Inferior parietal cortex (tissue), 1 donor: ENCODE measurements at regions not wholly inside any gene's neighbourhood (a gene's known extent, or its start where the extent isn't known, plus 50 kb on each side); places are given as distances from the start of the nearest gene placed in this dataset.
"Not testable (repeated sequence)": the region's sequence is repeated elsewhere in the genome, so short reads cannot be mapped to it uniquely, and the experiment has no call there.

ENCODE experiments used
- DNase-seq: peaks from one replicate; pipeline ENCODE4 v3.0.0-alpha.2; 2016; ENCODE audit errors: extremely low spot score

DNA sequence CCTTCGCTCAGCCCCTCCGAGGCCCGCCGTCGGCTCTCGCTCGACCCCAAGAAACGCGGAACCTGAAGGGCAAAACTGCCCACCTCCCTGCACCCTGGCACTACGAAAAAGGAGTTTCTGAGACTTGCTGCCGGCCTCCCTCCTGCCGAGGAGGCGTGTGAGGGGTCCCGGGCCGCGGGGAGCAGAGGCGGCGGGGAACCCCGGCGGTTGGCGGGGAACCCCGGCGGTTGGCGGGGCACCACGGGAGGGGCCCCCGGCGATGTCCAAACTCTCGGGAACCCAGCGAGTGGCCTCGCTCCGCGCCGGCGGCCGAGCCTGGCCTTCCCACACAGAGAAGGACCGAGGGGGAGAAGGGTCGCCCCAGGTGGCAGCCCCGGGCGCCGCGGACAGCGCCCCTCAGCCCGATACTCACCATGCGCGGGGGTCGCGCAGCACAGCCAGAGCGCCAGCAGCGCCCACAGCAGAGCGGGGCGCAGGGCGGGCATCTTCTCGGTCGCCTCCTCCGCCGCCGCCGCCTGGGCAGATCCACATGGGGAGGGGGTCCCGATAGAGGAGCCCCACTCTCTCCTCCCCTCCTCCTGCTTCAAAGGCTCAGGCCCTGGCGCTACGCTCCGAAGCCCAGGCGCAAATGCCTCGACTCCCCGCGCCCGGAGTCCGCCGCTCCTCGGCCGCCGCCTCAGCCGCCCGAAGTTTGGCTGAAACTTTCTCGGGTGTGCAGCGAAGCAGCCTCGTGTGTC lies 69.4 kb upstream of the NUDT4B start:
- DNase-seq: peak; percentile 1

DNA sequence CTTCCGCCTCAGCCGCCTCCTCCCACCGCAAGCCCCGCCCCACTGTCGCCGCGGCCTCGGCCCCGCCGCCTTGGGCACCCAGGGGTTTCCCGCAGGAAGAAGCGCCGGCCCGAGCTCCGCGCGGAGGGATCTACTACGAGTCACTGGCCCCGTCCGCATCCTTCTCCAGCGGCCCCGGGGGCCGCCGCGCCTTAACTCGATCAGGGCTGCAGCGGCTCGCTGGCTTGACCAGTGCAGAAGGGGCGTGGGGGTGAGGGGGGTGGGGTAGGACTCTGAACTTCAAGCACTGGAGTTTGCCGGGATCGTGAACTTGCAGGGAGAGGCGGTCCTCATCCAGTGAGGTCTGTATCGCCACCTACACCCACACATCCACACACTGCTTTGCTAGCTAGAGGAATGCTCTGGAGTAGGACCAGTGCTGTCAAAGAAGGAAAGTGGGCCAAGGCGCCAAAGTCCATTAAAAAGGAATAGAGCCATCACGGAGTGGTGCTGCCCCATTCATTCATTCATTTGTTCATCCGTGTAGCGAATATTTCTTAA lies 68.7 kb upstream of the NUDT4B start:
- not testable (repeated sequence) for DNase-seq

DNA sequence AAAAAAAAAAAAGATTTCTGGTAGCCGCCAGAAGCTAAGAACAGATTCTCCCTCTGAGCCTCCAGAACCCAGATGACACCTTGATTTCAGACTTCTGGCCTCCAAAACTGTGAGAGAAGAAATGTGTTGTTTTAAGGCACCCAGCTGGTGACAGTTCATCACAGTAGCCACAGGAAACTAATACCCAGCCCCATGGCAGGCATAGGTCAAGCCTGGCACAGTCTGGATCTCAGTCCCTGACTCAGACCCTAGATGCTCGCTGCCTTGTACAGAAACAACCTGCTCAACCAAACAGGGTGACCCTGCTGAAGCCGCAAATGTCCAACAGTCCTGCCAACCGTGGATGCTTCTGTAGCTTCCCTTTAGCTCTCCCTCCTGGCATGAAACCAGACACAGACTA lies 61.8 kb upstream of the NUDT4B start:
- DNase-seq: not testable (repeated sequence)

DNA sequence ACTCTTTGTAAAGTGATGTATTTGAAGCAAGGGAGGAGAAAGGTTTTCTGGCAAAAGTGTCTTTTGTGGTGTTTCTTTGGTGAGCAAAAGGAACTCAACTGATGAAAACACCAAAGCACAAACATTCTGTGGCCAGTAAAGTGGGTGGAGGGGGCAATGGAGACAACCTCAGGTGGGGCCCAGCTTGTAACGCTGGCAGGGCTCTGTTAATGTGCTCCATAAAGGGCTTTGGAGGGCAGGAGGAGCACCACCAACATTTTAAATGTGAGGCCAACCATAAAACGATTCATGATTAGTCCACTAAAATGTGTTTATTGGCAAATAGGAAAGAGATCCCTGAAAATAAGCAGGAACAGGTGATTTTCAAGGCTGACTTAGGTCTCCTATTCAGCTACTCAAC lies 61.2 kb upstream of the NUDT4B start:
- not testable (repeated sequence) for DNase-seq
